Activated CD4-positive, alpha-beta memory T cell treated with anti-CD3 and anti-CD28 coated beads, Interleukin-2, amount 10 ng/mL, durations not matched to agents 7 days and 5 days (primary cell): ENCODE measurements at regions not wholly inside any gene's neighbourhood (a gene's known extent, or its start where the extent isn't known, plus 50 kb on each side); places are given as distances from the start of the nearest gene placed in this dataset.

ENCODE experiments used
- CTCF ChIA-PET: fragments of 350-600 bp; sonication (Branson Sonifier 250); formaldehyde crosslinking; loops from one replicate; lab custom pipeline; 2021; ENCODE audit warnings: antibody characterized with exemption, inconsistent platforms; lab: Charles Lee
- POLR2A ChIA-PET: fragments of 350-600 bp; sonication (Branson Sonifier 250); formaldehyde crosslinking; loops from one replicate; lab custom pipeline; 2021; ENCODE audit warnings: antibody characterized with exemption; lab: Charles Lee
- DNase-seq: peaks from one replicate; pipeline ENCODE4 v3.0.0-alpha.2; 2020
- H3K27ac Mint-ChIP-seq: one replicate; pipeline ENCODE4 v1.8.0; 2021; ENCODE audit warnings: mild to moderate bottlenecking, mixed read lengths
- H3K27me3 Mint-ChIP-seq: one replicate; pipeline ENCODE4 v1.8.0; 2021; ENCODE audit warnings: mixed read lengths
- H3K36me3 Mint-ChIP-seq: one replicate; pipeline ENCODE4 v1.8.0; 2021; ENCODE audit warnings: low read depth, mixed read lengths
- H3K4me1 Mint-ChIP-seq: one replicate; pipeline ENCODE4 v1.8.0; 2021; ENCODE audit warnings: mixed read lengths
- H3K4me3 Mint-ChIP-seq: one replicate; pipeline ENCODE4 v1.8.0; 2021; ENCODE audit warnings: mild to moderate bottlenecking, mixed read lengths
- H3K9me3 Mint-ChIP-seq: one replicate; pipeline ENCODE4 v1.8.0; 2021; ENCODE audit warnings: mixed read lengths

- no peaks in the 10 kb centered on the region for H3K27me3 Mint-ChIP-seq
- DNase-seq = no peak
- H3K36me3 Mint-ChIP-seq = no peaks in the 10 kb centered on the region
- no peaks in the 10 kb centered on the region for H3K4me1 Mint-ChIP-seq
- POLR2A ChIA-PET = no interaction called here
- no peak overlapping the region for H3K4me3 Mint-ChIP-seq
- H3K27ac Mint-ChIP-seq = no peak overlapping the region
- CTCF ChIA-PET = no interaction called here
- peaks cover 4% of the 10 kb centered on the region for H3K9me3 Mint-ChIP-seq
These were observed 1181.8 kb downstream of the SORCS1 start for GRCh38 chr10:105982735-105983134.

GRCh38 chr10:105981679-105982078 is 1182.8 kb downstream of the SORCS1 start:
- Mint-ChIP-seq H3K36me3 (no peaks in the 10 kb centered on the region), H3K9me3 (peaks cover 4% of the 10 kb centered on the region), H3K4me3 (no peak overlapping the region), H3K4me1 (no peaks in the 10 kb centered on the region), H3K27ac (no peak overlapping the region), H3K27me3 (no peaks in the 10 kb centered on the region)
- POLR2A ChIA-PET = no interaction called here
- no peak for DNase-seq
- CTCF ChIA-PET = no interaction called here

DNA sequence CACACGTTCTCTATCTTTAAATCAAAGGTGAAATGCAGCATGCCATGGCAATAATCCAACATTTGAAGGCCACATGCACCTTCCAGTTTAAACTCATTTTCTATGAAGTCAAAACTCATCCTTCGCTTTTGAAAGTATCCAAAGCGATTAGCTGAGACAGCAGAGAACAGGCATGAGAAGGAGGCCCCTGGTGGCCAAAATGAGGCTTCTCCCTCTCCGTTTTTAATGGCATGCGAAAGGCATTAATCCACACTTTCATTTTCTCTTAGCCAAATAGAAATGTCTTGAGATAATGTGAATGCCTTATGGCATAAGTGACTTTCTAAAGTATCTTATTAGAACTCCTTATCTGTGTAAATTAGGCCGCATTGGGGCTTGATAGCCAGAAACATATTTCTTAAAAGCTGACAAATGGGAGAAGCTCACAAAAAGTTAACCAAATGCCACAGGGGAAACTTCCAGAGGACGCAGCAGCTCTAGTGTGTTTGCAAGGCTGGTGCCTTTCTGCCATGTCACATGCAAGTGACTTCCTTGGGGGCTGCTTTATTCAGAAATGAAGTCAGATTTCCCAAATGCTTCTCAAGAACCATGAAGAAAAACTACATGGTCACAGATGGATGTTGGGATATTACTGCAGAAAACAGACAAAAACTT is 1189.6 kb downstream of the SORCS1 start:
- CTCF ChIA-PET = interaction anchor here (2.0 kb wide), 1 partner anchor 24 kb away, joined by 4 read pairs; no protein-coding TSS in a partner anchor
- no peak overlapping the region for H3K27ac Mint-ChIP-seq
- no peaks in the 10 kb centered on the region for H3K27me3 Mint-ChIP-seq

GRCh38 chr10:105973902-105974301 is 1190.6 kb downstream of the SORCS1 start:
- Mint-ChIP-seq H3K27me3 (no peaks in the 10 kb centered on the region), H3K9me3 (peaks cover 2% of the 10 kb centered on the region), H3K27ac (no peak overlapping the region), H3K36me3 (no peaks in the 10 kb centered on the region), H3K4me3 (no peak overlapping the region), H3K4me1 (no peaks in the 10 kb centered on the region)
- POLR2A ChIA-PET = no interaction called here
- CTCF ChIA-PET = interaction anchor here (2.0 kb wide), 1 partner anchor 23 kb away, joined by 4 read pairs; no protein-coding TSS in a partner anchor
- no peak for DNase-seq

More for the DNA sequence above, 1189.6 kb downstream of the SORCS1 start:
- Mint-ChIP-seq H3K36me3 (no peaks in the 10 kb centered on the region), H3K4me3 (no peak overlapping the region), H3K9me3 (no peaks in the 10 kb centered on the region), H3K4me1 (no peaks in the 10 kb centered on the region)
- POLR2A ChIA-PET = no interaction called here
- no peak for DNase-seq

DNA sequence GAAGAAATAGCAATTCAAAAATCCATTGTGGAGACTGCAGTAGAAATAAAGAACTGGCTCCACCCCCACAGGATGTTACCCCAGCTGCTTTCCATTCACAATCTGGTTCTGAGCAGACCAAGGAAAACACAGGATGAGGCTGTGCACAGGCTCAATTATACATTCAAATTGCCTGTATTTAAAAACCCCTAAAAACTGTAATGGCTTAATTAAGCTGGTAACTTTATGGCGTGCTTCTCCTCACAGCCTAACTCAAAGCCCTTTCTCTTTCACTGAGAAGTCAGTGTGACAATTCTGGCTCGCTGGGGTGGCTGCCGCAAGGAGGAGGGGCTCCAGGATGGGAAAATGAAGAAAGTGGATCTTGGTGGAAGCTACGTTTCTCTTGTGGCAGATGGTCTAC is 1191.1 kb downstream of the SORCS1 start:
- POLR2A ChIA-PET = no interaction called here
- H3K27ac Mint-ChIP-seq = no peak overlapping the region
- no peaks in the 10 kb centered on the region for H3K4me1 Mint-ChIP-seq
- H3K27me3 Mint-ChIP-seq = no peaks in the 10 kb centered on the region
- no peak overlapping the region for H3K4me3 Mint-ChIP-seq
- H3K36me3 Mint-ChIP-seq = no peaks in the 10 kb centered on the region
- no peak for DNase-seq
- CTCF ChIA-PET = interaction anchor here (2.0 kb wide), 1 partner anchor 23 kb away, joined by 4 read pairs; no protein-coding TSS in a partner anchor
- H3K9me3 Mint-ChIP-seq = peaks cover 2% of the 10 kb centered on the region

DNA sequence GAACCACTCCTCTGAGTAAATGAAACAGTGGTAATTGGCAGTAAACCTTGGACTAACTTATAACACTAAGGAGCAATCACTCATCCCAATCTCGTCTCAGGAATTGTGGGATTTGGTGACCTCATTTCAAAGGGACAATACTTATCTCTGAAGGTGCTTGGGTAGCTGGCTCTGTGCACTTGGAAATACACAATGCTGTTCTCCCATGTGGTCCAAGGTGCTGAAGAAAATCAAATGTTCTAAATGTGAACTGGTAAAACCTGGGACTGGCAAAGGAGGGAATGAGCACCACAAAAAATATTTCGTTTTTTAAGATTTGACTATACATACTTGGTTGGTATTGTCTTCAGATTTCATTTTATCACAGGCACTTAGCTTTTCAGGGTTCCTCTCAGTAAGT is 1193.0 kb downstream of the SORCS1 start:
- Mint-ChIP-seq H3K9me3 (peaks cover 2% of the 10 kb centered on the region), H3K27ac (no peak overlapping the region), H3K4me1 (no peaks in the 10 kb centered on the region), H3K36me3 (no peaks in the 10 kb centered on the region), H3K4me3 (no peak overlapping the region), H3K27me3 (no peaks in the 10 kb centered on the region)
- no peak for DNase-seq
- ChIA-PET POLR2A (no interaction called here), CTCF (no interaction called here)

DNA sequence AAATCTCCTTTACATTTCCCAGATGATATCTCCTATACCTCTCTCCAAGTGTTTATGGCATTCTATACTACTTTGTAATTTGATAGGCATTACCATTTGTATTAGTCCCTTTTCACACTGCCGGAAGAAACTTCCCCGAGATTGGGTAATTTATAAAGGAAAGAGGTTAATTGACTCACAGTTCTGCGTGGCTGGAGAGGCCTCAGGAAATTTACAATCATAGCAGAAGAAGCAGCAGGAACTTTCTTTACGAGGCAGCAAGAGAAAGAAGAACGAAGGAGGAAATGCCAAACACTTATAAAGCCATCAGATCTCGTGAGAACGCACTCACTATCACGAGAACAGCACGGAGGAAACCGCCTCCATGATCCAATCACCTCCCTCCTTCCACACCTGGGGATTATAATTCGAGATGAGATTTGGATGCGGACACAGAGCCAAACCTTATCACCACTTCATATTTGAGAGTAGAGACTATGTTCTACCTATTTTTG is 1194.6 kb downstream of the SORCS1 start:
- no peaks in the 10 kb centered on the region for H3K27me3 Mint-ChIP-seq
- no peaks in the 10 kb centered on the region for H3K4me1 Mint-ChIP-seq
- no peak for DNase-seq
- peaks cover 2% of the 10 kb centered on the region for H3K9me3 Mint-ChIP-seq
- CTCF ChIA-PET = no interaction called here
- POLR2A ChIA-PET = no interaction called here
- H3K36me3 Mint-ChIP-seq = no peaks in the 10 kb centered on the region
- H3K27ac Mint-ChIP-seq = no peak overlapping the region
- no peak overlapping the region for H3K4me3 Mint-ChIP-seq

- H3K4me3 Mint-ChIP-seq = no peak overlapping the region
- no peak for DNase-seq
- H3K27me3 Mint-ChIP-seq = no peaks in the 10 kb centered on the region
- no peaks in the 10 kb centered on the region for H3K36me3 Mint-ChIP-seq
- H3K27ac Mint-ChIP-seq = no peak overlapping the region
- no peaks in the 10 kb centered on the region for H3K4me1 Mint-ChIP-seq
- ChIA-PET CTCF (no interaction called here), POLR2A (no interaction called here)
- H3K9me3 Mint-ChIP-seq = peaks cover 2% of the 10 kb centered on the region
These were observed 1195.8 kb downstream of the SORCS1 start for GRCh38 chr10:105968666-105969065.

DNA sequence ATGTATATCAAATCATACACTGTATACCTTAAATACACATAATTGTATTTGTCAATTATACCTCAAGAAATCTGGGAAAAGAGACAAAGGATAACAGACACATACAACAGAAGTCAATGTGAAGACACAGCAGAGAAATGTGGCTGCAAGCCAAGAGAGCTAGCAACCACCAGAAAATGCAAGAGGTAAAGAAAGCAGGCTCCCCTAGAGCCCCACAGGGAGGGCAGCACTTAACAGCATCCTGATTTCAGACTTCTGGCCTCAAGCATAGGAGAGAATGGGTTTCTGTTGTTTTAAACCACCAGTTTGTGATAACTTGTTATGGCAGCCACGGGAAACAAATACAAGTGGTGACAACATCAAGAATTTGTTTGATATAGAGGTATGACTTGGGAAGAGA is 1197.2 kb downstream of the SORCS1 start:
- CTCF ChIA-PET = interaction anchor here (0.6 kb wide), 1 partner anchor 960 kb away, joined by 5 read pairs; no protein-coding TSS in a partner anchor
- POLR2A ChIA-PET = no interaction called here
- no peaks in the 10 kb centered on the region for H3K36me3 Mint-ChIP-seq
- no peaks in the 10 kb centered on the region for H3K27me3 Mint-ChIP-seq
- no peak overlapping the region for H3K4me3 Mint-ChIP-seq
- H3K4me1 Mint-ChIP-seq = no peaks in the 10 kb centered on the region
- H3K27ac Mint-ChIP-seq = no peak overlapping the region
- H3K9me3 Mint-ChIP-seq = peaks cover 2% of the 10 kb centered on the region
- no peak for DNase-seq

DNA sequence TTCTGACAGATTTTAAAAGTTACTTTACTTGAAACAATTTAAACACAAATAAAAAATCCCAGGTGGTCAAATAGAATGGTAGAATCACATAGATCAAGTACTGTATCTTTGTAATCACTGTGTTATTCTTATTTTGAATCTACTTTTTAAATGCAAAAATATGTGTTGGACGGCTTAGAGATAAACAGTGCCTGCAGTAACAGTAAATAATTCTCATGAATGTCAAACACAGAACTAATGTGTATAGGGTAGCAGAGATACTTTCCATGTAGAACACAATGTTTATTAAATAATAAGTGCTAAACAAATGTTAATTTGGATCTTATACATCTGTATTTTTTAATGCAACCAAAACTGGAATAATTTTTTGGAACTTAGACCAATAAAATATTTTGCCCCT is 1199.4 kb downstream of the SORCS1 start:
- no peak for DNase-seq
- Mint-ChIP-seq H3K36me3 (no peaks in the 10 kb centered on the region), H3K4me3 (no peak overlapping the region), H3K4me1 (no peaks in the 10 kb centered on the region), H3K27me3 (no peaks in the 10 kb centered on the region), H3K27ac (no peak overlapping the region), H3K9me3 (peaks cover 2% of the 10 kb centered on the region)
- ChIA-PET CTCF (no interaction called here), POLR2A (no interaction called here)

- POLR2A ChIA-PET = no interaction called here
- no peak overlapping the region for H3K4me3 Mint-ChIP-seq
- H3K36me3 Mint-ChIP-seq = no peaks in the 10 kb centered on the region
- H3K27ac Mint-ChIP-seq = no peak overlapping the region
- CTCF ChIA-PET = no interaction called here
- no peaks in the 10 kb centered on the region for H3K4me1 Mint-ChIP-seq
- DNase-seq = no peak
- H3K9me3 Mint-ChIP-seq = no peaks in the 10 kb centered on the region
- no peaks in the 10 kb centered on the region for H3K27me3 Mint-ChIP-seq
These were observed 1200.5 kb downstream of the SORCS1 start for GRCh38 chr10:105964009-105964408.

DNA sequence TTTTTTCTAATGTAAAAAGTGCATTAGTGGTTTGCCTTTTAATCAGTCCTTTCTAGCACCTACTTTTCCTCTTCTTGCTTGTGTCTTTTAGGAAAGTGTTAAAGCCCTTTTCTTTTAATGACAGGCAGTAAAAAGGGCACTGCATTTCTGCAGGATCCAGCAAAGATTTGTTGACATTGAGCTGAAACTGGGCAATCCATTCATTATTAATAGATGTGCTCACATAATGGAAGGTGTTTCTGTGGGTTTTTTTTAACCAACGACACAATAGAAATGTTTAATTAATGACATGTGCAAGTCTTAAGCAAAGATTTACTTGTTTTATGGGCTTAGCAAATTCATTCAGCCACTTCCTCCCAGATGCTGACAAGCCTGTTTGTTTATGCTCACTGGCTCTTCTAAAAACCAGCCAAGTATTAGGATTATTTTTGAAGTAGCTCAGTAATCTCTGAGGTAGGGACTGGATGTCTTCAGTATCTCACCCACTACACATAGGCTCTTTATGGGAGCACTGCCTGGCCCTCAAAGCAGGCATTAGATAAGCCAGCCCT is 1201.1 kb downstream of the SORCS1 start:
- DNase-seq = no peak
- CTCF ChIA-PET = interaction anchor here (0.6 kb wide), 1 partner anchor 9 kb away, joined by 4 read pairs; no protein-coding TSS in a partner anchor
- no peaks in the 10 kb centered on the region for H3K36me3 Mint-ChIP-seq
- no peaks in the 10 kb centered on the region for H3K9me3 Mint-ChIP-seq
- H3K4me1 Mint-ChIP-seq = no peaks in the 10 kb centered on the region
- POLR2A ChIA-PET = no interaction called here
- no peaks in the 10 kb centered on the region for H3K27me3 Mint-ChIP-seq
- H3K4me3 Mint-ChIP-seq = no peak overlapping the region
- H3K27ac Mint-ChIP-seq = no peak overlapping the region

GRCh38 chr10:105956550-105956949 is 1208.0 kb downstream of the SORCS1 start:
- H3K9me3 Mint-ChIP-seq = no peaks in the 10 kb centered on the region
- H3K36me3 Mint-ChIP-seq = no peaks in the 10 kb centered on the region
- ChIA-PET POLR2A (no interaction called here), CTCF (no interaction called here)
- no peak overlapping the region for H3K4me3 Mint-ChIP-seq
- no peaks in the 10 kb centered on the region for H3K27me3 Mint-ChIP-seq
- H3K27ac Mint-ChIP-seq = no peak overlapping the region
- DNase-seq = no peak
- H3K4me1 Mint-ChIP-seq = no peaks in the 10 kb centered on the region

- ChIA-PET CTCF (interaction anchor here (0.6 to 0.7 kb wide), 2 partner anchors 9 to 125 kb away, joined by 3 to 4 read pairs; no protein-coding TSS in a partner anchor), POLR2A (no interaction called here)
- Mint-ChIP-seq H3K4me1 (no peaks in the 10 kb centered on the region), H3K36me3 (no peaks in the 10 kb centered on the region), H3K4me3 (no peak overlapping the region), H3K9me3 (no peaks in the 10 kb centered on the region), H3K27ac (no peak overlapping the region), H3K27me3 (no peaks in the 10 kb centered on the region)
- DNase-seq = no peak
These were observed 1210.6 kb downstream of the SORCS1 start for GRCh38 chr10:105953861-105954260.
